ENCODE measurements at regions not wholly inside any gene's neighbourhood (a gene's known extent, or its start where the extent isn't known, plus 50 kb on each side); places are given as distances from the start of the nearest gene placed in this dataset.
A peak's percentile ranks its signal among the peaks of the same experiment; 100 is the strongest.
"Not testable (repeated sequence)": the region's sequence is repeated elsewhere in the genome, so short reads cannot be mapped to it uniquely, and the experiment has no call there.

GRCh38 chr2:8225798-8226197, 456.1 kb upstream of the ID2 start:
- no peak for DNase-seq (ENCODE audit: low read depth in 2 of 2)

DNA sequence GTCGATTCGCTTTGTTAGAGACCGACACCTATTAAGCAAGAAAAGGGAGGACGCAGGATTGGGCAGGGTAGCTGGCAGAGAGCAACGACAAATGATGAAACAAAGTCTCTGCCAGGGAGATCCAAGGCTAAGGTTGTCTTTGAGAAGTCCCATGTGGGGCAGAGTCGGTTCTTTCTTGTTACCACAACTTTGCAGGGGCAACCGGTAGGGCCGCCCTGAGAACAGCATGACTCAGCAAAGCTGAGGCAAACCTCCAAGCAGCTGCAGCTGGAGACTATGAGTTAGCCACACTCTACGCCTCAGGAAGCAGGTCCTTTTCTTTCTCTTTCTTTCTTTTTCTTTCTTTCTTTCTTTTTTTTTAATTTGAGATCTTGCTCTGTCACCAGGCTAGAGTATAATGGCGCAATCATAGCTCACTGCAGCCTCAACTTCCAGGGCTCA, 452.3 kb upstream of the ID2 start:
- DNase-seq (ENCODE audit: low read depth in 2 of 2) = peak; percentile 11 to 15

- no peak for DNase-seq (ENCODE audit: low read depth in 2 of 2)
Measured at GRCh38 chr2:8230466-8230865, 451.4 kb upstream of the ID2 start.

- DNase-seq (ENCODE audit: low read depth in 2 of 2) = no peak
Measured at GRCh38 chr2:8231902-8232301, 450.0 kb upstream of the ID2 start.

GRCh38 chr2:8232871-8233270, 449.0 kb upstream of the ID2 start:
- DNase-seq (ENCODE audit: low read depth in 2 of 2) = no peak

GRCh38 chr2:8234253-8234652, 447.6 kb upstream of the ID2 start:
- no peak for DNase-seq (ENCODE audit: low read depth in 2 of 2)

DNA sequence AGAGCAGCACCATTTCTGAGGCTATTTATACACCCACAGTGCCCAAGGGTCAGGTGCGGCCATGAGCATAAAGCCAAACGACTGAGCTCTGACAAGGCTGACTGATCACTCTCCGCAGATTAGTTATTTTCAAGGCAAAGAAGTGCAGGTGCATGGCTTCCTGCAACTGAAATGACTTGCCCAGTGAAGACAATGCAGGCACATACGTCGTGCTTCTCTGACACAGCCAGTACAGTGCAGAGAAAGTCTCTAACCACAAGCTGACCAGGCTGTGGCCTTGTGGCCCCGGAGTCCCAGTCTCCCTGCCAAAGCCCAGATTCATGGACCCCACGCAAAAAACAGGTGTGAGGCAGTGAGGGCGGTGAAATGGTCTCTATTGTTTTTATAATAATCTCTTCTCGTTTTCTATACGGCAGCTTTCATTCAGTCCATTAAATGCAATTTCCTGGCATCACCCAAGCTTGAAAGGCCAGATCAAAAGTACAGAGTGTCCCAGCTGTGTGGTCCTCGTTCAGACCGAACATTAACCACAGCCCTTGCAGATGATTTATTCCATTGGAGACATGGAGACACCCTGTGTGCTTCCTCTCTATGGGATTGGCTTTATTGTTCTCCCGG, 447.0 kb upstream of the ID2 start:
- no peak for DNase-seq (ENCODE audit: low read depth in 2 of 2)

- no peak for DNase-seq (ENCODE audit: low read depth in 2 of 2)
Measured at GRCh38 chr2:8235419-8235818, 446.4 kb upstream of the ID2 start.

GRCh38 chr2:8236391-8236790, 445.5 kb upstream of the ID2 start:
- no peak for DNase-seq (ENCODE audit: low read depth in 2 of 2)

DNA sequence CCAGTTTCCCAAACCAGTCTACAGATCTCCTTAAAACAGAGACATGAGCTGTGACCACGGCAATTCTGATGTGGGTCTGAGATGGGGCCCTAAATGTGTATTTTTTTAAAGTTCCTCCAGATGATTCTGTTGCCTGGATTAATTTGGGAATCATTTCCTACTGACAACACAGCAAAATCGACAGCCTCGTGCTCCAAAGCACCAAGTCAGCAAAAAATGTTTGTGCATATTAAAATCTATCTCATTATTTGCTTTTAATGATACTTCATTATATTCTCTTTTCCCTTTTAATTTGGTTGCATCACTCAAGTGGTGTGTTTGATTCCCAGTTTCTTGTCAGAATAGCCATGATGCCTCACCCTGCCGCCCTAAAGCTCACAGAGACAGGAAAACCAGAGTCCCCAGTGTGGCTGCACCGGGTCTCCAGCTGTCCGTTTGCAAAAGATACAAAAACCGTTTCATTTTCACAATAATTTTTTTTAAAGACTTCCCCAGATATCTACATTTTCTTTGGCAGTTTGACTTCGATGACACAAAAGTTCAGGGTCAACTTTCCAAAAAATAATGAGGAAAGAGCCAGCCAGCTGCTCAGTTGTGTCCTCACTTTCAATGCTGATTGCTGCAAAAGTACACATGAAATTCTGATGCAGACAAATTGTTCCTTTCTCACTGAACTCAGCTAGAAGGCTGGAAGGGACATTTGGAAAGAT, 443.2 kb upstream of the ID2 start:
- DNase-seq (ENCODE audit: low read depth in 2 of 2) = no peak

GRCh38 chr2:8239531-8240088, 442.2 kb upstream of the ID2 start:
- DNase-seq (ENCODE audit: low read depth in 2 of 2) = peak in 1 of 2 donors; percentile 30

DNA sequence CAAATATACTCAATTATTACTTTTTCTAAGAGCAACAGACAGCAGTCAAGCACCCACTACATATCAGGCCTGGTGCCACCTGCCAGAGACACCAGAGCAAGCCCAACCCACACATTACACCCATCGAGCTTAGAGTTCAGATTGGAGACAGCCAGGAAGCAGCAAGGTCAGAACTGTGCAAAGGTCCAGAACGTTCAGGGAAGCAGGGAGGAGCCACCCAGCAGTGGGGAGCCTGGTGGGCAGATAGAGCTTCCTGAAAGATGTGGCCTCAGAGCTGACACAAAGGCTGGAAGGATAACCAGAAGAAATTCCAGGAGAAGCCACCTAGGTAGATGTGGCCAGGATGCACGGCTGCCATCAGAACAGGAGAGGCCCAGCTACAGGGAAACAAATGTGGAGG, 440.5 kb upstream of the ID2 start:
- no peak for DNase-seq (ENCODE audit: low read depth in 2 of 2)

GRCh38 chr2:8242739-8243138, 439.1 kb upstream of the ID2 start:
- no peak for DNase-seq (ENCODE audit: low read depth in 2 of 2)

- no peak for DNase-seq (ENCODE audit: low read depth in 2 of 2)
Measured at GRCh38 chr2:8243748-8244400, 438.0 kb upstream of the ID2 start.

DNA sequence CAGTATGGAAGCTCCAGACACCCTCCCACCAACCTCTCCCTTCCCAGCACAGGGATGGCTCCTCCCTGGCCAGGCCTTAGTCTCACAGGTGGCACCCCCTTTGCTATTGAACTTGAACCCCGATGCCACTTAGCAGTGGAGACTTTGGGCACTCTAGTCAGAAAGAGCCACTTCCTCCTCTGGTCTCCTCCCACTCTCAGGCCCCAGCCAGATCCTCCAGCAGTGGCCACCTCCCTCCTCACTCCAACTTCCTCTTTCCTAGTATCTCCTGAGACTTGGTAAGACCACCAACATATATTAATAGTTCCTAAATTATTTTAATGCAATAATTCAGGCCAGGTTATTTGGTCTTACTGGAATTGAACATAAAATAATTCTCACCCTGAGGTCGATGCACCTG, 437.2 kb upstream of the ID2 start:
- no peak for DNase-seq (ENCODE audit: low read depth in 2 of 2)

GRCh38 chr2:8246137-8246536, 435.7 kb upstream of the ID2 start:
- DNase-seq (ENCODE audit: low read depth in 2 of 2) = no peak

DNA sequence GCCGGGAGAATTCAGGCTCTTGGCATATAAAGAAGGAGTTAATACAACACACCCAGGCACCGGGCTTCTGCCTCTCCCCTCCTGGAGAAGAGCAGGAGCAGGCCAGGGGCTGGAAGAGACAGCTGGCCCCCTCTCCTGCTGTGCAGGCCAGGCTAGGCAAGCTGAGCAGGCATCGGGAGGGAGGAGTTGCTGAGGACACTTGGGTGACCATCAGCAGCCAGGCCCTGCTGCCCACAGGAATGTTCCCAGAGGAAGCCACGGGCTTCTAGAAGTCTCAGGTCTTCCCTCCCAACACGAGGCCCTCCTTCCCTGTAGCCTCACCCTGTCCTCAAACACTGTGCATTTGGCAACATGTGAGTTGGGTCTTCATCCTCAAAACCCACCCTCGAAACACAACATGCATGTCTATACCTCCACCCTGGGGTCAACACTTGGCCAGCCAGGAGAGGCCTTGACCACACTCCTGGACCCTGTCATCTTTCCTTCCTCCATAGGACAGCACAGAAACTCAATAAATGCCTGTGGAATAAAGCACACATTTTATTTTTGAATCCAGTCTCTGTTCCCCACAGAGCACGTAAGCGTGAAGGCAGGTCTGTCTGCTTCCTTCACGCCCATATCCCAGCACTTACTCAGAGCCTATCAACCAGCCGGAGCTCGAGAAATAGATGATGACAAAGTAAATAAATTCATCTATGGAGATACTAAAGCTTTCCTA, 433.8 kb upstream of the ID2 start:
- no peak for DNase-seq (ENCODE audit: low read depth in 2 of 2)

- no peak for DNase-seq (ENCODE audit: low read depth in 2 of 2)
Measured at GRCh38 chr2:8248623-8248957, 433.3 kb upstream of the ID2 start.

DNA sequence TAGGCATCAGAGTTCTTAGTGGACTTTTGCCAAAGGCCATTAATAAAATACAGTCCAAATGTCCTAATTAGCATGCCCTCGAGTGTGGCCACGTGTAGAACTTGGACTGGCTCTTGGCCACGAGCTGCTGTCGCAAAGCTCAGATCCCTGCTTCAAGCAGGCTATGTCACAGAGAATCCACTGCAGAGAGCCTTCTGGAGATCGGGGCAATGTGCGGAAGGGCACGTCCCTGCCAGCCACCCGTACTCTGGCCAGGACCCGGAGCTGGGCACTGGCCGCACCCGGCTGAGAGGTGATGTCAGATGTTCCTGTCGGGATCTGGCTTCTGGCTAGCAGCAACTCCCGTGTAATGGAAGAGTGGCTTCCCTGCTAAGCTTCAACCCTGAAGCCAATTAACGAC, 432.7 kb upstream of the ID2 start:
- DNase-seq (ENCODE audit: low read depth in 2 of 2) = no peak

- DNase-seq (ENCODE audit: low read depth in 2 of 2) = no peak
Measured at GRCh38 chr2:8249769-8250168, 432.1 kb upstream of the ID2 start.

DNA sequence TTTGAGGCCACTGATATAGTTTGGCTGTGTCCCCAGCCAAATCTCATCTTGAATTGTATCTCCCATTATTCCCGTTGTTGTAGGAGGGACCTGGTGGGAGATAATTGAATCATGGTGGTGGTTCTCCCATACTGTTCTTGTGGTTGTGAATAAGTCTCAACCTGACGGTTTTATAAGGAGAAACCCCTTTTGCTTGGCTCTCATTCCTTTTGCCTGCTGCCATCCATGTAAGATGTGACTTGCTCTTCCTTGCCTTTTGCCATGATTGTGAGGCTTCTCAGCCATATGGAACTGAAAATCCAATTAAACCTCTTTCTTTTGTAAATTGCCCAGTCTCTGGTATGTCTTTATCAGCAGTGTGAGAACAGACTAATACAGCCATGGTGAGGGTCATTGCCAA, 431.6 kb upstream of the ID2 start:
- not testable (repeated sequence) for DNase-seq (ENCODE audit: low read depth in 2 of 2)

- DNase-seq (ENCODE audit: low read depth in 2 of 2) = no peak
Measured at GRCh38 chr2:8251291-8251690, 430.6 kb upstream of the ID2 start.
